WTC11 (cell line): ENCODE measurements at regions not wholly inside any gene's neighbourhood (a gene's known extent, or its start where the extent isn't known, plus 50 kb on each side); places are given as distances from the start of the nearest gene placed in this dataset.

ENCODE experiments used
- ATAC-seq: fragments of 200-7000 bp; cut with Tn5 transposase; 2 replicates; pipeline ENCODE4 v1.10.0; 2021; ENCODE audit warnings: mild to moderate bottlenecking, moderate library complexity
- CTCF ChIA-PET: fragments of 300-600 bp; sonication (Branson Sonifier 250); formaldehyde crosslinking; loops from one replicate; lab custom pipeline; 2021; ENCODE audit warnings: antibody characterized with exemption; lab: Charles Lee
- POLR2A ChIA-PET: fragments of 350-600 bp; sonication (Branson Sonifier 250); formaldehyde crosslinking; loops from one replicate; lab custom pipeline; 2021; ENCODE audit warnings: antibody characterized with exemption; lab: Charles Lee
- DNase-seq: peaks from one replicate; pipeline ENCODE4 v3.0.0; 2021; ENCODE audit warnings: low spot score
- H3K27ac Mint-ChIP-seq: 2 replicates; pipeline ENCODE4 v1.8.0; 2021; ENCODE audit warnings: mixed read lengths
- H3K27me3 Mint-ChIP-seq: 2 replicates; pipeline ENCODE4 v1.8.0; 2021; ENCODE audit warnings: low read depth, mild to moderate bottlenecking, moderate library complexity, mixed read lengths
- H3K36me3 Mint-ChIP-seq: 2 replicates; pipeline ENCODE4 v1.8.0; 2021; ENCODE audit warnings: mixed read lengths
- H3K4me1 Mint-ChIP-seq: 2 replicates; pipeline ENCODE4 v1.8.0; 2022; ENCODE audit warnings: mixed read lengths
- H3K4me3 Mint-ChIP-seq: 2 replicates; pipeline ENCODE4 v1.8.0; 2021; ENCODE audit warnings: mild to moderate bottlenecking, moderate library complexity, mixed read lengths
- H3K9me3 Mint-ChIP-seq: 2 replicates; pipeline ENCODE4 v1.8.0; 2021; ENCODE audit warnings: mixed read lengths
- CREM ChIP-seq: sonication (generic); formaldehyde crosslinking; IDR thresholded peaks from 2 replicates; pipeline ENCODE4 v1.8.1; 2022; ENCODE audit warnings: mild to moderate bottlenecking, missing genetic modification reagents, moderate library complexity
- ESRRA ChIP-seq: sonication (generic); formaldehyde crosslinking; IDR thresholded peaks from 2 replicates; pipeline ENCODE4 v1.8.1; 2022; ENCODE audit warnings: mild to moderate bottlenecking, missing genetic modification reagents, borderline replicate concordance
- ETV6 ChIP-seq: sonication (generic); formaldehyde crosslinking; IDR thresholded peaks from 2 replicates; pipeline ENCODE4 v1.8.1; 2022; ENCODE audit warnings: mild to moderate bottlenecking, missing genetic modification reagents
- FOXJ3 ChIP-seq: sonication (generic); formaldehyde crosslinking; IDR thresholded peaks from 2 replicates; pipeline ENCODE4 v1.9.0; 2021; ENCODE audit warnings: missing genetic modification reagents, mild to moderate bottlenecking, borderline replicate concordance
- FOXP1 ChIP-seq: sonication (generic); formaldehyde crosslinking; IDR thresholded peaks from 2 replicates; pipeline ENCODE4 v1.8.0; 2022; ENCODE audit warnings: missing genetic modification reagents, mild to moderate bottlenecking, moderate library complexity, borderline replicate concordance
- RELA ChIP-seq: sonication (generic); formaldehyde crosslinking; IDR thresholded peaks from 2 replicates; pipeline ENCODE4 v1.8.1; 2022; ENCODE audit warnings: missing genetic modification reagents, mild to moderate bottlenecking, borderline replicate concordance
- SMAD4 ChIP-seq: sonication (generic); formaldehyde crosslinking; IDR thresholded peaks from 2 replicates; pipeline ENCODE4 v1.8.0; 2022; ENCODE audit warnings: mild to moderate bottlenecking, missing genetic modification reagents
- TEAD1 ChIP-seq: sonication (generic); formaldehyde crosslinking; IDR thresholded peaks from 2 replicates; pipeline ENCODE4 v1.8.0; 2022; ENCODE audit warnings: mild to moderate bottlenecking, missing genetic modification reagents
- ZNF121 ChIP-seq: sonication (generic); formaldehyde crosslinking; IDR thresholded peaks from 2 replicates; pipeline ENCODE4 v1.8.0; 2023; ENCODE audit warnings: missing genetic modification reagents
- ZNF138 ChIP-seq: sonication (generic); formaldehyde crosslinking; conservative IDR thresholded peaks from 2 replicates; pipeline ENCODE4 v1.8.1; 2022; ENCODE audit warnings: mild to moderate bottlenecking, moderate library complexity, missing genetic modification reagents
- ZNF219 ChIP-seq: sonication (generic); formaldehyde crosslinking; IDR thresholded peaks from 2 replicates; pipeline ENCODE4 v1.8.0; 2023; ENCODE audit warnings: missing genetic modification reagents, mild to moderate bottlenecking, borderline replicate concordance
- ZNF416 ChIP-seq: fragments of 250-450 bp; sonication (Bioruptor Pico); IDR thresholded peaks from 2 replicates; pipeline ENCODE4 v1.9.0; 2021; ENCODE audit warnings: mild to moderate bottlenecking, inconsistent platforms
- ZNF423 ChIP-seq: fragments of 250-450 bp; sonication (Bioruptor Pico); IDR thresholded peaks from 2 replicates; pipeline ENCODE4 v2.1.2; 2022; ENCODE audit warnings: mild to moderate bottlenecking, moderate library complexity
- ZNF671 ChIP-seq: fragments of 250-450 bp; sonication (Bioruptor Pico); IDR thresholded peaks from 2 replicates; pipeline ENCODE4 v1.8.0; 2021; ENCODE audit warnings: mild to moderate bottlenecking
- TF ChIP-seq, protein P1 (sequence below): sonication (generic); formaldehyde crosslinking; IDR thresholded peaks from 2 replicates; pipeline ENCODE4 v1.8.0; 2022; ENCODE audit warnings: mild to moderate bottlenecking, missing genetic modification reagents
- TF ChIP-seq, protein P2 (sequence below): sonication (generic); formaldehyde crosslinking; IDR thresholded peaks from 2 replicates; pipeline ENCODE4 v1.8.1; 2022; ENCODE audit warnings: missing genetic modification reagents, borderline replicate concordance
- TF ChIP-seq, protein P3 (sequence below): fragments of 250-450 bp; sonication (Bioruptor Pico); IDR thresholded peaks from 2 replicates; pipeline ENCODE4 v1.8.0; 2021; ENCODE audit warnings: mild to moderate bottlenecking
- TF ChIP-seq, protein P4 (sequence below): fragments of 250-450 bp; sonication (Bioruptor Pico); conservative IDR thresholded peaks from 2 replicates; pipeline ENCODE4 v1.9.0; 2021; ENCODE audit warnings: mild to moderate bottlenecking
- TF ChIP-seq, protein P5 (sequence below): sonication (generic); formaldehyde crosslinking; IDR thresholded peaks from 2 replicates; pipeline ENCODE4 v1.8.1; 2023; ENCODE audit warnings: mild to moderate bottlenecking, missing genetic modification reagents
- TF ChIP-seq, protein P6 (sequence below): fragments of 250-450 bp; sonication (Bioruptor Pico); IDR thresholded peaks from 2 replicates; pipeline ENCODE4 v1.9.0; 2021; ENCODE audit warnings: mild to moderate bottlenecking
- TF ChIP-seq, protein P7 (sequence below): sonication (generic); formaldehyde crosslinking; IDR thresholded peaks from 2 replicates; pipeline ENCODE4 v1.8.1; 2023; ENCODE audit warnings: mild to moderate bottlenecking, missing genetic modification reagents, moderate library complexity
- TF ChIP-seq, protein P8 (sequence below): fragments of 250-450 bp; sonication (Bioruptor Pico); IDR thresholded peaks from 2 replicates; pipeline ENCODE4 v1.9.0; 2021; ENCODE audit warnings: mild to moderate bottlenecking
- TF ChIP-seq, protein P9 (sequence below): sonication (generic); formaldehyde crosslinking; IDR thresholded peaks from 2 replicates; pipeline ENCODE4 v1.8.0; 2022; ENCODE audit warnings: mild to moderate bottlenecking, missing genetic modification reagents

DNA sequence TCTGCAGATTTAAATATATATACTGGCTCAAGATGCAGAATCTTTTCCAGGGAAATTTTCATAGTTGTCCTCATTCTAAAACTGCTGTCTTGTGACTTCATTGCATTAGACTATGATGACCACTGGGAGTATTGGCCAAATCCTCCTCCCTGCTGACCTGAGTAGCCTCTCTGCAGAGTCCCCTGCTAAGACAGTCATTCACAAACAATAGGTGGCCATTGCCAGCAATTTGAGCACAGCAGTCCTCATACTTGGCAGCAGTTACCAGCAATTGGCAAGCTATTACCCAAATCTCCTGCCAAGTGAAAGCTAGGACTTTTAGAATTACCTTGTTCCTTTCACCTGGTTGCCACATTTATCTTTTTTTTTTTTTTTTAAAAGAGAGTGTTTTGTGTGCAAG, 325.8 kb downstream of the FAT3 start:
- Mint-ChIP-seq H3K9me3 (peaks cover 4% of the 10 kb centered on the region; the same call in 1 of the 2 replicates), H3K4me3 (no peak overlapping the region), H3K36me3 (no peaks in the 10 kb centered on the region), H3K4me1 (peaks cover 65% of the 10 kb centered on the region), H3K27ac (no peak overlapping the region), H3K27me3 (peaks cover 22% of the 10 kb centered on the region)
- CTCF ChIA-PET, result interaction anchor here (0.6 to 1.4 kb wide), 4 partner anchors 168 to 399 kb away, joined by 3 to 6 read pairs (median 4); no protein-coding TSS in a partner anchor
- ATAC-seq, result peak; percentile 89
- POLR2A ChIA-PET, result no interaction called here
- DNase-seq, result peak; percentile 46
- TF ChIP-seq ZNF138 (0 out of 2 replicates have a peak, but pooled peaks have one; percentile 37), SMAD4 (CRISPR knock-in tag) (no peak), ESRRA (no peak), ZNF423 (CRISPR knock-in tag) (peak; percentile 96), ZNF219 (CRISPR knock-in tag) (no peak), ZNF121 (CRISPR knock-in tag) (no peak), FOXP1 (CRISPR knock-in tag) (no peak), TEAD1 (CRISPR knock-in tag) (peak; percentile 87; the same call in 1 of the 2 replicates), FOXJ3 (CRISPR knock-in tag) (no peak), ETV6 (CRISPR knock-in tag) (peak; percentile 76), ZNF416 (0 out of 2 replicates have a peak, but pooled peaks have one; percentile 38), CREM (CRISPR knock-in tag) (0 out of 2 replicates have a peak, but pooled peaks have one; percentile 27), ZNF671 (CRISPR knock-in tag) (peak; percentile 56; the same call in 1 of the 2 replicates), RELA (no peak)
- TF ChIP-seq, protein P1, sequence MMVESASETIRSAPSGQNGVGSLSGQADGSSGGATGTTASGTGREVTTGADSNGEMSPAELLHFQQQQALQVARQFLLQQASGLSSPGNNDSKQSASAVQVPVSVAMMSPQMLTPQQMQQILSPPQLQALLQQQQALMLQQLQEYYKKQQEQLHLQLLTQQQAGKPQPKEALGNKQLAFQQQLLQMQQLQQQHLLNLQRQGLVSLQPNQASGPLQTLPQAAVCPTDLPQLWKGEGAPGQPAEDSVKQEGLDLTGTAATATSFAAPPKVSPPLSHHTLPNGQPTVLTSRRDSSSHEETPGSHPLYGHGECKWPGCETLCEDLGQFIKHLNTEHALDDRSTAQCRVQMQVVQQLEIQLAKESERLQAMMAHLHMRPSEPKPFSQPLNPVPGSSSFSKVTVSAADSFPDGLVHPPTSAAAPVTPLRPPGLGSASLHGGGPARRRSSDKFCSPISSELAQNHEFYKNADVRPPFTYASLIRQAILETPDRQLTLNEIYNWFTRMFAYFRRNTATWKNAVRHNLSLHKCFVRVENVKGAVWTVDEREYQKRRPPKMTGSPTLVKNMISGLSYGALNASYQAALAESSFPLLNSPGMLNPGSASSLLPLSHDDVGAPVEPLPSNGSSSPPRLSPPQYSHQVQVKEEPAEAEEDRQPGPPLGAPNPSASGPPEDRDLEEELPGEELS (CRISPR knock-in tag), result peak; percentile 73; the same call in 1 of the 2 replicates
- TF ChIP-seq, protein P2, sequence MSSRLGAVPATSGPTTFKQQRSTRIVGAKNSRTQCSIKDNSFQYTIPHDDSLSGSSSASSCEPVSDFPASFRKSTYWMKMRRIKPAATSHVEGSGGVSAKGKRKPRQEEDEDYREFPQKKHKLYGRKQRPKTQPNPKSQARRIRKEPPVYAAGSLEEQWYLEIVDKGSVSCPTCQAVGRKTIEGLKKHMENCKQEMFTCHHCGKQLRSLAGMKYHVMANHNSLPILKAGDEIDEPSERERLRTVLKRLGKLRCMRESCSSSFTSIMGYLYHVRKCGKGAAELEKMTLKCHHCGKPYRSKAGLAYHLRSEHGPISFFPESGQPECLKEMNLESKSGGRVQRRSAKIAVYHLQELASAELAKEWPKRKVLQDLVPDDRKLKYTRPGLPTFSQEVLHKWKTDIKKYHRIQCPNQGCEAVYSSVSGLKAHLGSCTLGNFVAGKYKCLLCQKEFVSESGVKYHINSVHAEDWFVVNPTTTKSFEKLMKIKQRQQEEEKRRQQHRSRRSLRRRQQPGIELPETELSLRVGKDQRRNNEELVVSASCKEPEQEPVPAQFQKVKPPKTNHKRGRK, result no peak
- TF ChIP-seq, protein P3, sequence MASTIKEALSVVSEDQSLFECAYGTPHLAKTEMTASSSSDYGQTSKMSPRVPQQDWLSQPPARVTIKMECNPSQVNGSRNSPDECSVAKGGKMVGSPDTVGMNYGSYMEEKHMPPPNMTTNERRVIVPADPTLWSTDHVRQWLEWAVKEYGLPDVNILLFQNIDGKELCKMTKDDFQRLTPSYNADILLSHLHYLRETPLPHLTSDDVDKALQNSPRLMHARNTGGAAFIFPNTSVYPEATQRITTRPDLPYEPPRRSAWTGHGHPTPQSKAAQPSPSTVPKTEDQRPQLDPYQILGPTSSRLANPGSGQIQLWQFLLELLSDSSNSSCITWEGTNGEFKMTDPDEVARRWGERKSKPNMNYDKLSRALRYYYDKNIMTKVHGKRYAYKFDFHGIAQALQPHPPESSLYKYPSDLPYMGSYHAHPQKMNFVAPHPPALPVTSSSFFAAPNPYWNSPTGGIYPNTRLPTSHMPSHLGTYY (CRISPR knock-in tag), result 0 out of 2 replicates have a peak, but pooled peaks have one; percentile 57
- TF ChIP-seq, protein P4, sequence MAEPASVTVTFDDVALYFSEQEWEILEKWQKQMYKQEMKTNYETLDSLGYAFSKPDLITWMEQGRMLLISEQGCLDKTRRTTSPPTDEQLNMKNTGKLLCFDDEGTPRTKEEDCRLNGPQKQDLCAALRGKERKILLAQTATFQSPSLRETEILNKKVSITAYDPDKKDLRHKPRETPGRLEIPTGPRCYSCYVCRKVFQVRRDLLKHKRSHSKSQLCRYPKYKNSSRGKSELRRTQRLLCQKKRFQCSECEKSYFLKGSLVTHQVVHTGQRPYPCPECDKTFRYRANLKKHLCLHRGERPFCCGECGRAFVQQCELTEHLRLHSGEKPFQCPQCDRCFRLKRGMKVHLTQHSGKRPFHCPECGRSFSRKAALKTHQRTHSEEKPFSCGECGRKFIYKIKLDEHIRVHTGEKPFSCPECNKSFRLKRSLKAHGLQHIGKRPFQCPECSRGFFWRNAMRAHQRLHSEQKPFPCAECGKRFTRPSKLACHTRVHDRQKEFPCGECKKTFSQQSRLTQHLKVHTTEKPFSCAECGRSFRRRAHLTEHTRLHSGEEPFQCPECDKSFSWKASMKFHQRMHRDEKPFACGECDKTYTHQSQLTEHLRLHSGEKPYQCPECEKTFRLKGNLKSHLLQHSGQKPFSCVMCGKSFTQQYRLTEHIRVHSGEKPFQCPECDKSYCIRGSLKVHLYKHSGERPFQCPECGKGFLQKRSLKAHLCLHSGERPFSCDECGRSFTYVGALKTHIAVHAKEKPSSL, result peak; percentile 89
- TF ChIP-seq, protein P5, sequence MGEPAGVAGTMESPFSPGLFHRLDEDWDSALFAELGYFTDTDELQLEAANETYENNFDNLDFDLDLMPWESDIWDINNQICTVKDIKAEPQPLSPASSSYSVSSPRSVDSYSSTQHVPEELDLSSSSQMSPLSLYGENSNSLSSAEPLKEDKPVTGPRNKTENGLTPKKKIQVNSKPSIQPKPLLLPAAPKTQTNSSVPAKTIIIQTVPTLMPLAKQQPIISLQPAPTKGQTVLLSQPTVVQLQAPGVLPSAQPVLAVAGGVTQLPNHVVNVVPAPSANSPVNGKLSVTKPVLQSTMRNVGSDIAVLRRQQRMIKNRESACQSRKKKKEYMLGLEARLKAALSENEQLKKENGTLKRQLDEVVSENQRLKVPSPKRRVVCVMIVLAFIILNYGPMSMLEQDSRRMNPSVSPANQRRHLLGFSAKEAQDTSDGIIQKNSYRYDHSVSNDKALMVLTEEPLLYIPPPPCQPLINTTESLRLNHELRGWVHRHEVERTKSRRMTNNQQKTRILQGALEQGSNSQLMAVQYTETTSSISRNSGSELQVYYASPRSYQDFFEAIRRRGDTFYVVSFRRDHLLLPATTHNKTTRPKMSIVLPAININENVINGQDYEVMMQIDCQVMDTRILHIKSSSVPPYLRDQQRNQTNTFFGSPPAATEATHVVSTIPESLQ, result no peak
- TF ChIP-seq, protein P6, sequence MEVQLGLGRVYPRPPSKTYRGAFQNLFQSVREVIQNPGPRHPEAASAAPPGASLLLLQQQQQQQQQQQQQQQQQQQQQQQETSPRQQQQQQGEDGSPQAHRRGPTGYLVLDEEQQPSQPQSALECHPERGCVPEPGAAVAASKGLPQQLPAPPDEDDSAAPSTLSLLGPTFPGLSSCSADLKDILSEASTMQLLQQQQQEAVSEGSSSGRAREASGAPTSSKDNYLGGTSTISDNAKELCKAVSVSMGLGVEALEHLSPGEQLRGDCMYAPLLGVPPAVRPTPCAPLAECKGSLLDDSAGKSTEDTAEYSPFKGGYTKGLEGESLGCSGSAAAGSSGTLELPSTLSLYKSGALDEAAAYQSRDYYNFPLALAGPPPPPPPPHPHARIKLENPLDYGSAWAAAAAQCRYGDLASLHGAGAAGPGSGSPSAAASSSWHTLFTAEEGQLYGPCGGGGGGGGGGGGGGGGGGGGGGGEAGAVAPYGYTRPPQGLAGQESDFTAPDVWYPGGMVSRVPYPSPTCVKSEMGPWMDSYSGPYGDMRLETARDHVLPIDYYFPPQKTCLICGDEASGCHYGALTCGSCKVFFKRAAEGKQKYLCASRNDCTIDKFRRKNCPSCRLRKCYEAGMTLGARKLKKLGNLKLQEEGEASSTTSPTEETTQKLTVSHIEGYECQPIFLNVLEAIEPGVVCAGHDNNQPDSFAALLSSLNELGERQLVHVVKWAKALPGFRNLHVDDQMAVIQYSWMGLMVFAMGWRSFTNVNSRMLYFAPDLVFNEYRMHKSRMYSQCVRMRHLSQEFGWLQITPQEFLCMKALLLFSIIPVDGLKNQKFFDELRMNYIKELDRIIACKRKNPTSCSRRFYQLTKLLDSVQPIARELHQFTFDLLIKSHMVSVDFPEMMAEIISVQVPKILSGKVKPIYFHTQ (CRISPR knock-in tag), result peak; percentile 55; the same call in 1 of the 2 replicates
- TF ChIP-seq, protein P7, sequence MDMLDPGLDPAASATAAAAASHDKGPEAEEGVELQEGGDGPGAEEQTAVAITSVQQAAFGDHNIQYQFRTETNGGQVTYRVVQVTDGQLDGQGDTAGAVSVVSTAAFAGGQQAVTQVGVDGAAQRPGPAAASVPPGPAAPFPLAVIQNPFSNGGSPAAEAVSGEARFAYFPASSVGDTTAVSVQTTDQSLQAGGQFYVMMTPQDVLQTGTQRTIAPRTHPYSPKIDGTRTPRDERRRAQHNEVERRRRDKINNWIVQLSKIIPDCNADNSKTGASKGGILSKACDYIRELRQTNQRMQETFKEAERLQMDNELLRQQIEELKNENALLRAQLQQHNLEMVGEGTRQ (CRISPR knock-in tag), result peak; percentile 28; the same call in 1 of the 2 replicates
- TF ChIP-seq, protein P8, sequence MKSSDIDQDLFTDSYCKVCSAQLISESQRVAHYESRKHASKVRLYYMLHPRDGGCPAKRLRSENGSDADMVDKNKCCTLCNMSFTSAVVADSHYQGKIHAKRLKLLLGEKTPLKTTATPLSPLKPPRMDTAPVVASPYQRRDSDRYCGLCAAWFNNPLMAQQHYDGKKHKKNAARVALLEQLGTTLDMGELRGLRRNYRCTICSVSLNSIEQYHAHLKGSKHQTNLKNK (CRISPR knock-in tag), result peak; percentile 99
- TF ChIP-seq, protein P9, sequence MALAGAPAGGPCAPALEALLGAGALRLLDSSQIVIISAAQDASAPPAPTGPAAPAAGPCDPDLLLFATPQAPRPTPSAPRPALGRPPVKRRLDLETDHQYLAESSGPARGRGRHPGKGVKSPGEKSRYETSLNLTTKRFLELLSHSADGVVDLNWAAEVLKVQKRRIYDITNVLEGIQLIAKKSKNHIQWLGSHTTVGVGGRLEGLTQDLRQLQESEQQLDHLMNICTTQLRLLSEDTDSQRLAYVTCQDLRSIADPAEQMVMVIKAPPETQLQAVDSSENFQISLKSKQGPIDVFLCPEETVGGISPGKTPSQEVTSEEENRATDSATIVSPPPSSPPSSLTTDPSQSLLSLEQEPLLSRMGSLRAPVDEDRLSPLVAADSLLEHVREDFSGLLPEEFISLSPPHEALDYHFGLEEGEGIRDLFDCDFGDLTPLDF, result no peak
